PC-3 (cell line): ENCODE measurements at regions not wholly inside any gene's neighbourhood (a gene's known extent, or its start where the extent isn't known, plus 50 kb on each side); places are given as distances from the start of the nearest gene placed in this dataset.

Experiments used
- ATAC-seq: fragments of 200-7000 bp; cut with Tn5 transposase; 2 replicates; pipeline ENCODE4 v1.9.1; 2020; ENCODE audit warnings: mild to moderate bottlenecking, moderate library complexity
- BruUV-seq: library from RNA; stranded (reverse); fragments of 400-500 nt; replicated peaks from 2 replicates; lab custom pipeline; 2021; lab: Mats Ljungman, UMichigan
- CTCF ChIA-PET: fragments of 300-600 bp; sonication (Branson Sonifier 250); formaldehyde crosslinking; loops from one replicate; lab custom pipeline; 2022; ENCODE audit warnings: antibody characterized with exemption; lab: Charles Lee
- POLR2A ChIA-PET: fragments of 300-600 bp; sonication (Branson Sonifier 250); formaldehyde crosslinking; loops from one replicate; lab custom pipeline; 2022; ENCODE audit warnings: antibody characterized with exemption; ENCODE audit not compliant: unreplicated experiment; lab: Charles Lee
- DNase-seq: peaks from one replicate; pipeline ENCODE4 v3.0.0-alpha.2; 2015
- H2AFZ ChIP-seq: fragments of 300-600 bp; sonication (generic); 2 replicates; pipeline ENCODE4 v1.6.0; 2016; ENCODE audit warnings: antibody characterized with exemption, low read length
- H3F3A ChIP-seq: fragments of 300-600 bp; sonication (generic); one replicate; pipeline ENCODE4 v1.6.0; 2017; ENCODE audit warnings: antibody characterized with exemption, low read length, control low read depth, mild to moderate bottlenecking; ENCODE audit not compliant: unreplicated experiment
- H3K27ac ChIP-seq: fragments of 300-600 bp; sonication (generic); 2 replicates; pipeline ENCODE4 v1.5.1; 2016; ENCODE audit warnings: mild to moderate bottlenecking, low read length
- H3K27me3 ChIP-seq: fragments of 300-600 bp; sonication (generic); 2 replicates; pipeline ENCODE4 v1.6.1; 2016; ENCODE audit warnings: low read length, mixed read lengths
- H3K36me3 ChIP-seq: fragments of 300-600 bp; sonication (generic); 2 replicates; pipeline ENCODE4 v1.6.1; 2016; ENCODE audit warnings: low read depth, mixed run types, low read length, mixed read lengths
- H3K4me1 ChIP-seq: fragments of 300-600 bp; sonication (generic); 2 replicates; pipeline ENCODE4 v1.5.1; 2016; ENCODE audit warnings: low read length; ENCODE audit not compliant: insufficient read depth
- H3K4me2 ChIP-seq: fragments of 300-600 bp; sonication (generic); 2 replicates; pipeline ENCODE4 v1.6.0; 2016; ENCODE audit warnings: low read length
- H3K4me3 ChIP-seq: fragments of 300-600 bp; sonication (generic); 2 replicates; pipeline ENCODE4 v1.5.1; 2016; ENCODE audit warnings: mild to moderate bottlenecking, low read length, mixed read lengths
- H3K79me2 ChIP-seq: fragments of 300-600 bp; sonication (generic); 2 replicates; pipeline ENCODE4 v1.6.1; 2017; ENCODE audit warnings: low read length, mixed read lengths
- H3K9ac ChIP-seq: fragments of 300-600 bp; sonication (generic); 2 replicates; pipeline ENCODE4 v1.6.0; 2016; ENCODE audit warnings: mild to moderate bottlenecking, low read length
- H3K9me2 ChIP-seq: fragments of 300-600 bp; sonication (generic); replicated peaks from 2 replicates; pipeline ENCODE4 v1.6.1; 2016; ENCODE audit warnings: mixed run types, low read length, mixed read lengths
- H3K9me3 ChIP-seq: fragments of 300-600 bp; sonication (generic); 2 replicates; pipeline ENCODE4 v1.6.1; 2016; ENCODE audit warnings: low read length, mixed read lengths
- H4K20me1 ChIP-seq: fragments of 300-600 bp; sonication (generic); 2 replicates; pipeline ENCODE4 v1.6.1; 2016; ENCODE audit warnings: low read length, mixed read lengths
- EZH2 ChIP-seq: fragments of 300-600 bp; sonication (generic); IDR thresholded peaks from one replicate; pipeline ENCODE4 v1.6.1; 2017; ENCODE audit warnings: antibody characterized with exemption, mild to moderate bottlenecking, low read length; ENCODE audit not compliant: unreplicated experiment
- EZH2phosphoT487 ChIP-seq: fragments of 300-600 bp; sonication (generic); IDR thresholded peaks from 2 replicates; pipeline ENCODE4 v1.6.1; 2018; ENCODE audit warnings: mild to moderate bottlenecking, antibody characterized with exemption, low read length, borderline replicate concordance
- intact Hi-C: fragments of 100-400 bp; cut with micrococcal nuclease; formaldehyde crosslinking; loops from 2 replicates; pipeline ENCODE4 v1.9.0; 2023
- TF ChIP-seq, protein P1 (sequence below): fragments of 300-600 bp; sonication (generic); conservative IDR thresholded peaks from 2 replicates; pipeline ENCODE4 v1.5.1; 2017; ENCODE audit warnings: antibody characterized with exemption, low read depth, mild to moderate bottlenecking, low read length

DNA sequence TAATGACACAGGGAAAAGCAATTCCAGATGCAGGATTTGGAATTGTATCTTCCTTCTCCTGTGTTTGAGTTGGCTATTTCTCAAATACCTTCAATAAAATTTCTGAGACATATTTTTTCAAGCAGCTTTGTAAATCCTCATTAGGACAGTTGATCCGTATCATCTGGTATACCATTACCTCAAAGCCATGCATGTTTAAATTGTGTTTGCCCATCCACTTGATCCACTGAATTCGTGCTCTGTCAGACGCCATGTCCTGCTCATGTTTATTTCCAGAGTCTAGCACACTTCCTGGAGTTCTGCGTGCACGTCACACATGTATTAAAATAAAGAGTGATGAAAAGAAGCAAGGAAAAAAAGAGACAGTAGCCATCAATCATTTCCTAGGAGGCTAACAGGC, 141.8 kb upstream of the CDC14C start:
- Histone ChIP-seq H3F3A (no peaks in the 10 kb centered on the region), H3K4me1 (peaks cover 8% of the 10 kb centered on the region; the same call in 1 of the 2 replicates), H3K9ac (no peak overlapping the region), H3K4me2 (no peak overlapping the region), H3K9me2 (no peaks in the 10 kb centered on the region), H3K79me2 (no peaks in the 10 kb centered on the region), H3K36me3 (no peaks in the 10 kb centered on the region), H3K27ac (no peak overlapping the region), H3K9me3 (no peaks in the 10 kb centered on the region), H3K4me3 (no peak overlapping the region), H3K27me3 (peaks cover 10% of the 10 kb centered on the region; the same call in 1 of the 2 replicates), H2AFZ (no peak overlapping the region), H4K20me1 (no peaks in the 10 kb centered on the region)
- ChIA-PET CTCF (no interaction called here), POLR2A (no interaction called here)
- ATAC-seq (no peak), DNase-seq (no peak)
- intact Hi-C loops, result no loop called here
- no TSS peak for BruUV-seq
- TF ChIP-seq EZH2 (no peak), EZH2phosphoT487 (no peak)

DNA sequence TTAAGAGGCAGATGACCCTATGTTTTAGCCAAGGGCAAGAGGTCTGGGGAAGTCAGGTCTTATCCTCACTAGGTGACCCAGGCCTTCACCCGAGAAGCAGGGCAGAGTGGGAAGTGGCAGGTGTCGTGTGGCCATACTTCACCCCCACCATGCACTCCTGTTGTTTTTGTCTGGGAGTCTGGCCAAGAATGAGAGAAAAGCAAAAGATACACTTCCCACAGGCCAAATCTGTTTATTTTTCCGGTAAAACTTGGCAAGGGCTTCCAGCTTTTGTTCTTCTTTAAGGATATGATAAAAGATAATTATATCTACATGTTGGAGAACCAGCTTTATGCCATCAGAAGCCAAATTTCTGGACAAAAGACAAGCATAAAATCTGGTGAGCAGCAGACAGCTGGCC, 137.4 kb upstream of the CDC14C start:
- Histone ChIP-seq H3K27ac (no peak overlapping the region), H2AFZ (no peak overlapping the region), H3K9ac (no peak overlapping the region), H3K9me3 (no peaks in the 10 kb centered on the region), H3F3A (no peaks in the 10 kb centered on the region), H3K79me2 (no peaks in the 10 kb centered on the region), H3K4me3 (no peak overlapping the region), H3K4me1 (peaks cover 7% of the 10 kb centered on the region; the same call in 1 of the 2 replicates), H3K27me3 (no peaks in the 10 kb centered on the region; the same call in 1 of the 2 replicates), H3K9me2 (no peaks in the 10 kb centered on the region), H3K4me2 (no peak overlapping the region), H3K36me3 (no peaks in the 10 kb centered on the region), H4K20me1 (no peaks in the 10 kb centered on the region)
- TF ChIP-seq, protein P1, sequence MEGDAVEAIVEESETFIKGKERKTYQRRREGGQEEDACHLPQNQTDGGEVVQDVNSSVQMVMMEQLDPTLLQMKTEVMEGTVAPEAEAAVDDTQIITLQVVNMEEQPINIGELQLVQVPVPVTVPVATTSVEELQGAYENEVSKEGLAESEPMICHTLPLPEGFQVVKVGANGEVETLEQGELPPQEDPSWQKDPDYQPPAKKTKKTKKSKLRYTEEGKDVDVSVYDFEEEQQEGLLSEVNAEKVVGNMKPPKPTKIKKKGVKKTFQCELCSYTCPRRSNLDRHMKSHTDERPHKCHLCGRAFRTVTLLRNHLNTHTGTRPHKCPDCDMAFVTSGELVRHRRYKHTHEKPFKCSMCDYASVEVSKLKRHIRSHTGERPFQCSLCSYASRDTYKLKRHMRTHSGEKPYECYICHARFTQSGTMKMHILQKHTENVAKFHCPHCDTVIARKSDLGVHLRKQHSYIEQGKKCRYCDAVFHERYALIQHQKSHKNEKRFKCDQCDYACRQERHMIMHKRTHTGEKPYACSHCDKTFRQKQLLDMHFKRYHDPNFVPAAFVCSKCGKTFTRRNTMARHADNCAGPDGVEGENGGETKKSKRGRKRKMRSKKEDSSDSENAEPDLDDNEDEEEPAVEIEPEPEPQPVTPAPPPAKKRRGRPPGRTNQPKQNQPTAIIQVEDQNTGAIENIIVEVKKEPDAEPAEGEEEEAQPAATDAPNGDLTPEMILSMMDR, result no peak
- TF ChIP-seq EZH2phosphoT487 (no peak), EZH2 (no peak)
- no TSS peak for BruUV-seq
- DNase-seq (no peak), ATAC-seq (no peak)
- POLR2A ChIA-PET, result no interaction called here
- CTCF ChIA-PET, result no interaction called here
- intact Hi-C loops, result no loop called here

DNA sequence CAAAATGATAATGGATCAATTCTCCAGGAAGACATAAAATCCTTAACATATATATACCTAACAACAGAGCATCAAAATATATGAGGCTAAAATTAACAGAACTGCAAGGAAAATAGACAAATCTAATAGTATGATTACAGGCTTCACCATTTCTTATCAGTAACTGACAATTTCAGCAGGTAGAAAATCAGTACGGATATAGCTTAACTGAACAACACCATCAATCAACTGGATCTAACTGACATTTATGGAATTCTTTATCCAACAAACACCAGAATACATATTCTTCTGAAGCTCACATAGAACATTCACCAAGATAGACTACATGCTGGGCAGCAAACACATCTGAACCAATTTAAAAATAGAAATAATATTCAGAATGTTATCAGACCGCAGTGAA, 121.1 kb upstream of the CDC14C start:
- Histone ChIP-seq H3K9me3 (no peaks in the 10 kb centered on the region), H3K36me3 (no peaks in the 10 kb centered on the region), H3K27me3 (peaks cover 21% of the 10 kb centered on the region), H3K9ac (no peak overlapping the region), H3K9me2 (no peaks in the 10 kb centered on the region), H3K4me3 (no peak overlapping the region), H3K4me1 (no peaks in the 10 kb centered on the region), H3K4me2 (no peak overlapping the region), H2AFZ (no peak overlapping the region), H3F3A (no peaks in the 10 kb centered on the region), H3K79me2 (no peaks in the 10 kb centered on the region), H3K27ac (no peak overlapping the region), H4K20me1 (no peaks in the 10 kb centered on the region)
- intact Hi-C loops, result no loop called here
- TF ChIP-seq EZH2phosphoT487 (no peak), EZH2 (no peak)
- TF ChIP-seq, protein P1, result no peak
- ChIA-PET CTCF (no interaction called here), POLR2A (interaction anchor here (0.6 kb wide), 1 partner anchor 45 kb away, joined by 3 read pairs; no protein-coding TSS in a partner anchor)
- no TSS peak for BruUV-seq
- ATAC-seq (no peak), DNase-seq (no peak)
